PC-9 (cell line): ENCODE measurements at regions not wholly inside any gene's neighbourhood (a gene's known extent, or its start where the extent isn't known, plus 50 kb on each side); places are given as distances from the start of the nearest gene placed in this dataset.

ENCODE experiments used
- EZH2 ChIP-seq: fragments of 200-600 bp; sonication (generic); IDR thresholded peaks from 2 replicates; pipeline ENCODE4 v1.8.0; 2017; ENCODE audit warnings: antibody characterized with exemption, low read depth
- TF ChIP-seq, protein P1 (sequence below): fragments of 200-600 bp; sonication (generic); conservative IDR thresholded peaks from 2 replicates; pipeline ENCODE4 v1.6.1; 2017; ENCODE audit warnings: mixed run types, antibody characterized with exemption, mild to moderate bottlenecking, moderate library complexity

GRCh38 chr1:82820816-82821215 lies 1020.1 kb downstream of the ADGRL2 start:
- TF ChIP-seq, protein P1, sequence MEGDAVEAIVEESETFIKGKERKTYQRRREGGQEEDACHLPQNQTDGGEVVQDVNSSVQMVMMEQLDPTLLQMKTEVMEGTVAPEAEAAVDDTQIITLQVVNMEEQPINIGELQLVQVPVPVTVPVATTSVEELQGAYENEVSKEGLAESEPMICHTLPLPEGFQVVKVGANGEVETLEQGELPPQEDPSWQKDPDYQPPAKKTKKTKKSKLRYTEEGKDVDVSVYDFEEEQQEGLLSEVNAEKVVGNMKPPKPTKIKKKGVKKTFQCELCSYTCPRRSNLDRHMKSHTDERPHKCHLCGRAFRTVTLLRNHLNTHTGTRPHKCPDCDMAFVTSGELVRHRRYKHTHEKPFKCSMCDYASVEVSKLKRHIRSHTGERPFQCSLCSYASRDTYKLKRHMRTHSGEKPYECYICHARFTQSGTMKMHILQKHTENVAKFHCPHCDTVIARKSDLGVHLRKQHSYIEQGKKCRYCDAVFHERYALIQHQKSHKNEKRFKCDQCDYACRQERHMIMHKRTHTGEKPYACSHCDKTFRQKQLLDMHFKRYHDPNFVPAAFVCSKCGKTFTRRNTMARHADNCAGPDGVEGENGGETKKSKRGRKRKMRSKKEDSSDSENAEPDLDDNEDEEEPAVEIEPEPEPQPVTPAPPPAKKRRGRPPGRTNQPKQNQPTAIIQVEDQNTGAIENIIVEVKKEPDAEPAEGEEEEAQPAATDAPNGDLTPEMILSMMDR = no peak
- TF ChIP-seq EZH2 = no peak
